HG03025 (cell line): ENCODE measurements at regions not wholly inside any gene's neighbourhood (a gene's known extent, or its start where the extent isn't known, plus 50 kb on each side); places are given as distances from the start of the nearest gene placed in this dataset.
"Not testable (repeated sequence)": the region's sequence is repeated elsewhere in the genome, so short reads cannot be mapped to it uniquely, and the experiment has no call there.

ENCODE experiments used
- ATAC-seq: cut with Tn5 transposase; IDR thresholded peaks from one replicate; pipeline ENCODE4 v1.9.1; 2021; ENCODE audit warnings: mild to moderate bottlenecking, moderate library complexity; ENCODE audit not compliant: unreplicated experiment, low FRiP score

DNA sequence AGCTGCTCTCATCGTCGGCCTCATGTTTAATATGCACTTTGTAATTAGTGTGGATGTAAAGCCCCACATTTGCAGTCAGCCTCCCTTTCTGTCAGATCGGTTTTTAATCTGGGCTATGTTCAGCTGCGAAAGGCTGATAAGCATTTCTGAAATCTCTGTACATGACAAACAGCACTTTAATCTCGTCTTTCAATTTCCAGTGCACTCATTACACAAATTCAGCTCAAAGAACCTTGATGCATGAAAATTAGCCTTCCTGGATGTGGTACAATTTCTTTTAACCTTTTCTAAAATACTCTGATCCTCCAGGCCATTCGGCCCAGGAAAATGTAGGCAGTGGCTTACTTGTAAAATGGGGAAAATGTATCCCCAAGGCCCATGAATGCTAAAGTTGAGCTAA lies 265.1 kb downstream of the RND3 start:
- no peak for ATAC-seq

DNA sequence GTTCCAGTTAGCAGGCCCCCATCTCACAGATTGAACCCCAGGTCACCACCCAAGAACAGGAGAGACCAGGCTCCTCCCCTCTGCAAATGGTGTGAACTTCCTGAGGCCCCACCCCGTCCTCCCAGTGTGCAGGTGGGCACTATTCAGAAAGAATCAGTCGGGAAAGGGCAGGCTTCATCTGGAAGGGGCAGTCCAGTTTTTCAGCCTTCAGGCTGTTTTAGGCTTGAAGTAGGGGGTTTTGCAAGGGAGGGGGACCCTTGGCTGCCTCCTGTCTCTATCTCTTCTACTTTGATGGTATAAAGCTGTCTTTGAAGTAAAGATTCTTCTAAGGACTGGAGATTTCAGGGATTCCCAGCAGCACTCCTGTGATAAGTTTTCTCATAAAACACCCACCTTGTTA lies 267.6 kb downstream of the RND3 start:
- ATAC-seq: no peak

DNA sequence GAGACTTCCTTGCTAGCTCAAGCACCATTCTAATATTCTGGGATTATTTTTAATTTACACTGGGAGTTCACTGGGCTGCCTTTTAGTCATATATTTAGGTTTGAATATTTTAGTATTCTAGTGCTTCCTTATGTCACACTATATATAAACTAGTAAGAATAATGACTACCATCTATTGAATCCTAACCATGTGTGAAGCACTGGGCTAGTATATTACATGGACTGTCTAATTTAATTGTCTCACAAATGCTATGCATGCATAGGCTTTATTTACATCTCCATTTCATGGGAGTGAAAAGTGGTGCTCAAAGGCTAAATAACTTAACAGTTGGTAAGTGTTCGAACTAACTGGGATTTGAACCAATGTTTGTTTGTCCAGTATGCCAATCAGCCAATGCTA lies 272.4 kb downstream of the RND3 start:
- ATAC-seq: no peak

- ATAC-seq: no peak
These were observed 272.8 kb downstream of the RND3 start for GRCh38 chr2:150214626-150215025.

GRCh38 chr2:150212722-150213171 lies 274.7 kb downstream of the RND3 start:
- ATAC-seq: no peak

GRCh38 chr2:150211164-150211631 lies 276.3 kb downstream of the RND3 start:
- no peak for ATAC-seq

DNA sequence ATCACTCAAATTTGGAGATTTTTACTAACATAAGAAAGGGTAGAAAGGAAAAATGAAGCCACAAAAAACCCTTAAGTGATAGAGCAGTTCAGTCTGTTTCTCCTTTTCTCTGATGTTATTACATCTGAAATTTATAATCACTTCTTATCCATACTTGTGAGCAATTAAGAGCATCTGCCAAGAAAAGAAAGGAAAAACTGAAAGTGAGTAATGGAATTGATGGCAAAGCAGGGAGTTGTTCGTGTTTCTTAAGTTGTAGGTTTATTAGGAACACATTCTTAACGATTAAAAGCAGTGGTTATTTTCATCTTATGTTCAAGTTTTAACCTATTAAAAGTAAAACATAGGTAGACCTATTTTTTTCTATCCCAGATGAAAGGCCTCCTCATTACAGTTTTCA lies 277.7 kb downstream of the RND3 start:
- ATAC-seq: no peak

DNA sequence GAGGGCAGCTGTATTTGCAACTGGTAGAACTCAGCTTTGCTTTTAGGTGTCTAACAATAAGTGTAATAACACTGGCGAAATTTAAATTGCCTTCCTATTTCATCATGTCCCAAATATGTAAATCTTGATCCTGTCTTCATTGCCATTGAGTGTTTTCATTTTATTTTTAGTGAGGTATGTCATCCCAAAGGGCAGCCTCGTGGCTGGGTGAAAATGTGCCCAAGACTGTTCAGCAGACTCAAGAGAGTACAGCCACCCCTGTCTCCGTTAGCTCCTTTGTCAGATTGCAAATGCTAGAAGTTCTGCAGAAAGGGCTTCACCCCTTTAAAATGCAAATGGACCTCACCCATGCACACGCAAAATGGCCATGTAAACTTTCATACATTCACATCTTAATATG lies 278.8 kb downstream of the RND3 start:
- no peak for ATAC-seq

GRCh38 chr2:150207979-150208378 lies 279.5 kb downstream of the RND3 start:
- no peak for ATAC-seq

DNA sequence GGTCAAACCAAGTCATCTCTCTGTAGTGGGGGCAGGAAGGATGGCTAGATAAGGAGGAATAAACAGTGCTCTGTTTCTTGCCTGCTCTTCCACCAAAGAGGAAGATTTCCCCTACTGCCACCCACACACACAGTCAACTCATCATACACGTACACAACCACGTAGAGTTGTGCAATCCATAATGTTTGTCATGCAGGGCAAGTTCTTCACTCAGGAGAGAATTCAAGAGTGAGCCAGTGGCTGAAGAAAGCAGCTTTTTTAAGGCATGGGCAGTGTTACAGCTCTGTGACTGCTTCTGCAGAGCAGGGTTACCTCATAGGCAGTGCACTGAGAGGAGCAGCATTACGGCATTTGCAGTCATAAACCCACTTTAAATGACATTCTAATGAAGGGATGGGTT lies 283.0 kb downstream of the RND3 start:
- no peak for ATAC-seq

DNA sequence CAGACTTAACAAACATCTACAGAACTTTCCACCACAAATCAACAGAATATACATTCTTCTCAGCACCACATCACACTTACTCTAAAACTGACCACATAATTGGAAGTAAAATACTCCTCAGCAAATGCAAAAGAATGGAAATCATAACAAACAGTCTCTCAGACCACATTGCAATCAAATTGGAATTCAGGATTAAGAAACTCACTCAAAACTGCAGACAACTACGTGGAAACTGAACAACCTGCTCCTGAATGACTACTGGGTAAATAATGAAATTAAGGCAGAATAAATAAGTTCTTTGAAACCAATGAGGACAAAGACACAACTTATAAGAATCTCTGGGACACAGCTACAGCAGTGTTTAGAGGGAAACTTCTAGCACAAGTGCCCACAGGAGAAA lies 292.7 kb downstream of the RND3 start:
- ATAC-seq: not testable (repeated sequence)

- no peak for ATAC-seq
These were observed 294.8 kb downstream of the RND3 start for GRCh38 chr2:150192701-150193100.

GRCh38 chr2:150191349-150191748 lies 296.1 kb downstream of the RND3 start:
- ATAC-seq: no peak

DNA sequence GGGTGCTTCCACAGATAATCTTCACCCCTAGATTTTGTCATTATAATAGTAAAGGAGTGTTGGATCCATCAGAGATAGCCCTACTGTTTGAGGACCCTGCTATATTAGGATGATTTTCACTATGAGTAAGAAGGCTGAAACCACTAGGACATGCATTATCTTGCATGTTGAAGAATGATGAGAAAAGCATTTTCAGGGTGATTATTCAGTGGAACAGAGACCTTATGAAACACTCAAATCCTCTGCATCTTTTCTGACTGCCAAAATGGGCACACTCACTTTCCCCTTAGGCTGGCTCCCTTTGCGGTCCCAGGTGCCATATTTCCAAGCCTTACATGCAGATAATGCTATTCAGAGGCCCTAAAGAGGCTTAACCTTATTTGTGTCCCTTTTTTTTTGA lies 296.9 kb downstream of the RND3 start:
- no peak for ATAC-seq

DNA sequence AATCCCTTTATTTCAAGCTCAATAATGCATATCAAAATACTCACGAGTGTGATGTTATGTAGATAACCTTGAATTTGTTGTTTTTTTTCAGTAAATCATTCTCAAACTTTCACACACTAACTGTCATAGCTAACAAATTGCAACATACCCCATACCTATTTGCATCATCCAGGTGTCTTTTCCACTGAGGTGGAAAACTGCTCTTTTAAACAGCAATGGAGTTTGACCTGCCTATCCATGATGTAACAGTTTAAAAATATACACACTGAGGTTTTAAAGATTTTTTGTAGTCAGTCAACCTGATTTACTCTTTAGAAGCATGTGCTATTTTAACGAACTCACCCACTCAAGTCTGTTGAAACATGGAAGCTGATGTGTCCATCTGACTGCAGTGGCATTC lies 298.7 kb downstream of the RND3 start:
- ATAC-seq: no peak

DNA sequence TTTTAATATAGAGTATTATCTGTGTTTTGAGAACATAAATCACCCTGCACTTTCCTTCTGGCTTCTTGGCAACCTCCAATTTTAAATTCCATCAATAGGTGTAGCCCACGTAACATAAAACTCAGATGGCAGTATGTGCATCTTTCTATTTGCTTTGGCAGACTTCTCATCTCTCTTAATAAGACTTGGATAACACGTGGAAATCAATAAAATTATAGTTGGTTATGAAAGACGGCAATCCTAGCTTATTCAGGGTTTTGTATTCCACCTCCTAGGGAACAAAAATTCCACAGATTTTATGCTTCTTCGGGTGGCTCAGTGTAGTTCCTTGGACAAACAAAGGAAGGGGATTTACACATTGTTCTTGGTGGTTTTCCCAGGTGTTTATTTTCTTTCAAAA lies 299.3 kb downstream of the RND3 start:
- no peak for ATAC-seq

- ATAC-seq: no peak
These were observed 304.8 kb downstream of the RND3 start for GRCh38 chr2:150182566-150183235.

DNA sequence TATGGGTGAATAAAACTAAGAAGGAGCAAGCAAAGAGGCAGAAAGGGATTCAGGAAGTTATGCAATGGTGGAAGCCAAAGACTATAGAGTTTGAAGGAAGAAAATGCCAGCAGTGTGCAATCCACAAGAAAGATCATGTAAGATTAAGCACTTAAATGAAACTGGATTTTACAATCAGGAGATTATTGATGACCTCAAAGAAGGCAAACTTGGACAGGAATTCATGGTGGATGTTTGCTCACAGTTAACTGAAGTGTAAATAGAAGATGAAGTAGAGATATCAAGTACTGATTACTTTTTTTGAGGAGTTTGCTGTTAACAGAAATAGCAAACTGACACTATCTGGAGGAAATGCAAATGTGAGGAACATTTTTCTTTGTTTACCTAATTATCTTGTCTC lies 308.9 kb downstream of the RND3 start:
- ATAC-seq: no peak

- no peak for ATAC-seq
These were observed 312.5 kb downstream of the RND3 start for GRCh38 chr2:150174971-150175421.

- no peak for ATAC-seq
These were observed 313.2 kb downstream of the RND3 start for GRCh38 chr2:150174056-150174805.

- no peak for ATAC-seq
These were observed 316.4 kb downstream of the RND3 start for GRCh38 chr2:150171065-150171548.

GRCh38 chr2:150169237-150169629 lies 318.2 kb downstream of the RND3 start:
- no peak for ATAC-seq
